ENCODE measurements at regions not wholly inside any gene's neighbourhood (a gene's known extent, or its start where the extent isn't known, plus 50 kb on each side); places are given as distances from the start of the nearest gene placed in this dataset.

GRCh38 chr14:83764656-83765599, 1765.0 kb upstream of the FLRT2 start:
- TF ChIP-seq, protein P1, sequence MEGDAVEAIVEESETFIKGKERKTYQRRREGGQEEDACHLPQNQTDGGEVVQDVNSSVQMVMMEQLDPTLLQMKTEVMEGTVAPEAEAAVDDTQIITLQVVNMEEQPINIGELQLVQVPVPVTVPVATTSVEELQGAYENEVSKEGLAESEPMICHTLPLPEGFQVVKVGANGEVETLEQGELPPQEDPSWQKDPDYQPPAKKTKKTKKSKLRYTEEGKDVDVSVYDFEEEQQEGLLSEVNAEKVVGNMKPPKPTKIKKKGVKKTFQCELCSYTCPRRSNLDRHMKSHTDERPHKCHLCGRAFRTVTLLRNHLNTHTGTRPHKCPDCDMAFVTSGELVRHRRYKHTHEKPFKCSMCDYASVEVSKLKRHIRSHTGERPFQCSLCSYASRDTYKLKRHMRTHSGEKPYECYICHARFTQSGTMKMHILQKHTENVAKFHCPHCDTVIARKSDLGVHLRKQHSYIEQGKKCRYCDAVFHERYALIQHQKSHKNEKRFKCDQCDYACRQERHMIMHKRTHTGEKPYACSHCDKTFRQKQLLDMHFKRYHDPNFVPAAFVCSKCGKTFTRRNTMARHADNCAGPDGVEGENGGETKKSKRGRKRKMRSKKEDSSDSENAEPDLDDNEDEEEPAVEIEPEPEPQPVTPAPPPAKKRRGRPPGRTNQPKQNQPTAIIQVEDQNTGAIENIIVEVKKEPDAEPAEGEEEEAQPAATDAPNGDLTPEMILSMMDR (IDR thresholded peaks at IDR 0.05; ENCODE audit: low read length): no peak
- no peak for TF ChIP-seq EZH2 (IDR thresholded peaks at IDR 0.05; ENCODE audit: borderline replicate concordance, low read length)
- H3K9me3 ChIP-seq (ENCODE audit: low read length): 0 out of 2 replicates have a peak, but pooled peaks cover 2% of the 10 kb centered on the region
- no peak overlapping the region for H2AFZ ChIP-seq (ENCODE audit: low read length)
- no peaks in the 10 kb centered on the region for H4K20me1 ChIP-seq (ENCODE audit: insufficient read depth, low read length)
- no peaks in the 10 kb centered on the region for H3K9me2 ChIP-seq (ENCODE audit: low read depth, low read length)
- H3K27ac ChIP-seq (ENCODE audit: low read depth, low read length, poor library complexity, severe bottlenecking): no peak overlapping the region
- H3K4me1 ChIP-seq (ENCODE audit: insufficient read depth, low read length, severe bottlenecking): no peaks in the 10 kb centered on the region
- H3K79me2 ChIP-seq (ENCODE audit: insufficient read depth, low read length): no peaks in the 10 kb centered on the region
- no peaks in the 10 kb centered on the region for H3K27me3 ChIP-seq (ENCODE audit: insufficient read depth, low read length)
- H3K4me2 ChIP-seq (ENCODE audit: low read length): no peak overlapping the region
- H3K36me3 ChIP-seq (ENCODE audit: insufficient read depth, low read length): no peaks in the 10 kb centered on the region
- H3K9ac ChIP-seq (ENCODE audit: low read length): no peak overlapping the region
- H3F3A ChIP-seq (ENCODE audit: insufficient read depth, low read length): no peaks in the 10 kb centered on the region
- H3K4me3 ChIP-seq (ENCODE audit: low read depth, low read length, poor library complexity, severe bottlenecking): no peak overlapping the region

DNA sequence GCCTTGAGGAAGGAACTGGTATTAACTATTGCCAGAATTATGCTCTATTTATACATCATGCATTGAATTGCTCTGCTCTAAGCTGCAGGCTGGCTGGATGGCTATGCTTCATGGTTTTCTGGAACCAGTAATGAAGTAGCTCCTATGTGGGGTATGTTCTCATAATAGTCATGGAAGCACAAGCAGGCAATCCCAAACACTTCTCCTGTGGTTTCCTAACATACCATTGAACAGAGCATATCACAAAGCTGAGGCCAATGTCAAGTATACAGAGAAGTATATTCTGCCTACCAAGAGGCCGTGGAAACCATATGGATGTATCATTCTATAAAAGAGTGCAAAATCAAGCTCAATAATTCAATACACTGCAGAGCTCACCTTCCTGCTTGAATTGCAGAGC, 1752.4 kb upstream of the FLRT2 start:
- Histone ChIP-seq H3K4me3 (ENCODE audit: low read depth, low read length, poor library complexity, severe bottlenecking) (no peak overlapping the region), H3K27me3 (ENCODE audit: insufficient read depth, low read length) (no peaks in the 10 kb centered on the region), H3K27ac (ENCODE audit: low read depth, low read length, poor library complexity, severe bottlenecking) (no peak overlapping the region), H2AFZ (ENCODE audit: low read length) (no peak overlapping the region), H3K36me3 (ENCODE audit: insufficient read depth, low read length) (no peaks in the 10 kb centered on the region), H3K9me3 (ENCODE audit: low read length) (no peaks in the 10 kb centered on the region), H4K20me1 (ENCODE audit: insufficient read depth, low read length) (no peaks in the 10 kb centered on the region), H3K9ac (ENCODE audit: low read length) (no peak overlapping the region), H3F3A (ENCODE audit: insufficient read depth, low read length) (no peaks in the 10 kb centered on the region), H3K4me1 (ENCODE audit: insufficient read depth, low read length, severe bottlenecking) (no peaks in the 10 kb centered on the region), H3K79me2 (ENCODE audit: insufficient read depth, low read length) (no peaks in the 10 kb centered on the region), H3K4me2 (ENCODE audit: low read length) (no peak overlapping the region), H3K9me2 (ENCODE audit: low read depth, low read length) (no peaks in the 10 kb centered on the region)
- no peak for TF ChIP-seq EZH2 (IDR thresholded peaks at IDR 0.05; ENCODE audit: borderline replicate concordance, low read length)
- TF ChIP-seq, protein P1 (IDR thresholded peaks at IDR 0.05; ENCODE audit: low read length): no peak

DNA sequence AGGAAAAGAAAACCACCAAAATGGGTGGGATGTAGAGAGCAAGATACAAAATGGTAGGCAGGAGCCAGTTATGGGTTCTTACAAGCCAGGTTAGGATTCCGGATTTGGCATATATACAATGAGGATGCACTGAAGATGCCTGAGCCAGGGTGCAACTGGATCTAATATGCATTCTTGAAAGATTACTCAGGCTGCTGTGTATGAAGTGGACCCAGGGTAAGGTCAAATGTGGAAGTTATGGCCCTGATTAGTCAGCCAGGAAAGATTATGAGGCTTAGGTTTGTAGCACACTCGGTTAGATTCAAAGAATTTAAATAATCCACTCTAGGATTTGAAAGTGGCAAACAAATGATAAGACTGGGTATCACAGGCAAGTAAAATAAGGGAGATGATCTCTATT, 1750.7 kb upstream of the FLRT2 start:
- no peaks in the 10 kb centered on the region for H3K79me2 ChIP-seq (ENCODE audit: insufficient read depth, low read length)
- H3K4me3 ChIP-seq (ENCODE audit: low read depth, low read length, poor library complexity, severe bottlenecking): no peak overlapping the region
- no peaks in the 10 kb centered on the region for H3K9me3 ChIP-seq (ENCODE audit: low read length)
- H3K27ac ChIP-seq (ENCODE audit: low read depth, low read length, poor library complexity, severe bottlenecking): no peak overlapping the region
- no peak overlapping the region for H3K4me2 ChIP-seq (ENCODE audit: low read length)
- no peak overlapping the region for H2AFZ ChIP-seq (ENCODE audit: low read length)
- no peaks in the 10 kb centered on the region for H3K9me2 ChIP-seq (ENCODE audit: low read depth, low read length)
- H3K36me3 ChIP-seq (ENCODE audit: insufficient read depth, low read length): no peaks in the 10 kb centered on the region
- H3K9ac ChIP-seq (ENCODE audit: low read length): no peak overlapping the region
- no peaks in the 10 kb centered on the region for H3K27me3 ChIP-seq (ENCODE audit: insufficient read depth, low read length)
- H4K20me1 ChIP-seq (ENCODE audit: insufficient read depth, low read length): no peaks in the 10 kb centered on the region
- no peaks in the 10 kb centered on the region for H3K4me1 ChIP-seq (ENCODE audit: insufficient read depth, low read length, severe bottlenecking)
- H3F3A ChIP-seq (ENCODE audit: insufficient read depth, low read length): no peaks in the 10 kb centered on the region
- TF ChIP-seq, protein P1 (IDR thresholded peaks at IDR 0.05; ENCODE audit: low read length): no peak
